ENCODE measurements at regions not wholly inside any gene's neighbourhood (a gene's known extent, or its start where the extent isn't known, plus 50 kb on each side); places are given as distances from the start of the nearest gene placed in this dataset.

DNA sequence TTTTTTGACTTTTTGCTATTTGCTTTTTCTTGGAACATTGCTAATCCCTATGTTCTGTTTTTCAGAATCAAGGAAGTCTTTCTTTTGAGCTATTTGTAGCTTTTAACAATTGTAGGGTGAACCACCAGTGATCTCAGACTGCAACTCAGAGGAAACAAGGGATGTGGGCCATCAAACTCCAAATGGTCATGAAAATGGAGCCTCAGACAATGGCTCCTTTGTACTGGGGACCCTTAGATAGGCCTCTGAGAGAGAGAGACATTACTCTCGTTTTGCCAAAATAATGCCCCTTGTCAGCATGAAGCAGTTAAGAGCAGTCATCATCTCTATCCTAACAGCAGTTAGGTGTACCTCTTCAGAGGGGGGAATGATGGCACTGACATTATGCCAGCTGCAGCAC is 56.4 kb upstream of the GJB6 start:
- Histone ChIP-seq H3K4me2 (ENCODE audit: low read depth, low read length) (no peak overlapping the region), H3K27me3 (ENCODE audit: control insufficient read depth, insufficient read depth, low read length) (peaks cover 1% of the 10 kb centered on the region), H4K5ac (ENCODE audit: low read depth, low read length) (no peak overlapping the region), H3K14ac (replicated peaks; ENCODE audit: low read depth, low read length) (no peak overlapping the region), H4K20me1 (ENCODE audit: insufficient read depth, low read length) (no peaks in the 10 kb centered on the region), H3K9me1 (ENCODE audit: insufficient read depth, low read length) (no peaks in the 10 kb centered on the region), H2BK15ac (ENCODE audit: low read depth, low read length) (no peak overlapping the region), H2BK120ac (ENCODE audit: low read depth, low read length) (no peak overlapping the region), H3K36me3 (ENCODE audit: control insufficient read depth, insufficient read depth, low read length) (no peaks in the 10 kb centered on the region), H2AK5ac (ENCODE audit: low read depth, low read length) (no peak overlapping the region), H4K8ac (ENCODE audit: low read depth in 2 of 2, low read length in 2 of 2) (no peak overlapping the region), H3K23ac (ENCODE audit: low read depth, low read length) (no peak overlapping the region), H2AK9ac (replicated peaks; ENCODE audit: low read depth, low read length, poor library complexity) (no peak overlapping the region), H3K79me1 (ENCODE audit: low read depth in 1 of 2, low read length in 2 of 2) (no peaks in the 10 kb centered on the region), H3K4me1 (ENCODE audit: control insufficient read depth, insufficient read depth, low read length) (no peaks in the 10 kb centered on the region), H3K4ac (ENCODE audit: low read depth, low read length) (no peak overlapping the region), H3K9me3 (ENCODE audit: control insufficient read depth, insufficient read depth, low read length) (peaks cover 14% of the 10 kb centered on the region), H3K56ac (ENCODE audit: extremely low read depth, insufficient read depth, low read length) (no peak overlapping the region), H3K18ac (ENCODE audit: low read depth, low read length) (no peak overlapping the region), H4K91ac (ENCODE audit: insufficient read depth, low read depth, low read length) (no peak overlapping the region), H2BK5ac (ENCODE audit: low read depth, low read length, poor library complexity, severe bottlenecking) (no peak overlapping the region), H2AFZ (replicated peaks; ENCODE audit: low read length, poor library complexity) (no peak overlapping the region), H3K9ac (ENCODE audit: low read depth, low read length) (no peak overlapping the region), H3K4me3 (ENCODE audit: insufficient read depth, low read depth, low read length) (no peak overlapping the region), H2BK20ac (ENCODE audit: low read depth, low read length) (no peak overlapping the region), H3K27ac (ENCODE audit: insufficient read depth, low read length) (no peak overlapping the region)
- TF ChIP-seq CHD1 (IDR thresholded peaks at IDR 0.05; ENCODE audit: low read depth, low read length) (no peak), BHLHE40 (IDR thresholded peaks at IDR 0.05; ENCODE audit: low read depth, low read length) (no peak), POLR2A (IDR thresholded peaks at IDR 0.05; ENCODE audit: low read depth, low read length) (no peak)
- ChIA-PET POLR2A (ENCODE audit: unreplicated experiment) (no interaction called here), CTCF (no interaction called here)
- no TSS peak for BruUV-seq (replicated peaks)
- DNase-seq (no peak), ATAC-seq (ENCODE audit: low read depth) (no peak)
- intact Hi-C loops (cut with micrococcal nuclease) (no loop called here), dilution Hi-C loops (cut with HindIII; ENCODE audit: low sequenced_read_pairs, unreplicated experiment) (no loop called here), in situ Hi-C loops (cut with MboI; ENCODE audit: low sequenced_read_pairs) (no loop called here)
- WGBS, 2 experiments (ENCODE audit: extremely low coverage in 2 of 2, insufficient read length in 1 of 2) = no CpG with 5 or more reads among the region's 1 CpG
